Tibial nerve (tissue), 4 donors: ENCODE measurements at regions not wholly inside any gene's neighbourhood (a gene's known extent, or its start where the extent isn't known, plus 50 kb on each side); places are given as distances from the start of the nearest gene placed in this dataset.

ENCODE experiments used
- CTCF ChIP-seq, 5 experiments: fragments of 200-600 bp in 3 of 5; fragments of 450-650 bp in 2 of 5; sonication (generic) in 3 of 5; IDR thresholded peaks; one replicate each; pipeline ENCODE4 v1.5.1; 2016 to 2019; ENCODE audit warnings: antibody characterized with exemption in 5 of 5, mild to moderate bottlenecking in 3 of 5, moderate library complexity in 2 of 5
- EP300 ChIP-seq, 2 donors: sonication (generic); formaldehyde crosslinking; IDR thresholded peaks; one replicate each; pipeline ENCODE4 v1.6.1; 2017; ENCODE audit warnings: antibody characterized with exemption in 2 of 2, mild to moderate bottlenecking in 1 of 2

GRCh38 chr9:81460693-81461092 lies 228.7 kb downstream of the TLE1 start:
- no peak for TF ChIP-seq CTCF (IDR thresholded peaks at IDR 0.05)
- TF ChIP-seq EP300 (IDR thresholded peaks at IDR 0.05) = no peak
